Neuronal stem cell (in vitro differentiated cells): ENCODE measurements at regions not wholly inside any gene's neighbourhood (a gene's known extent, or its start where the extent isn't known, plus 50 kb on each side); places are given as distances from the start of the nearest gene placed in this dataset.

Experiments
- DNase-seq: peaks from one replicate; pipeline ENCODE4 v3.0.0-alpha.2; 2013; ENCODE audit warnings: low spot score
- H2AFZ ChIP-seq: one replicate; pipeline ENCODE4 v1.6.1; 2013; ENCODE audit warnings: mild to moderate bottlenecking, low read length, inconsistent platforms
- H2AK5ac ChIP-seq: 2 replicates; pipeline ENCODE4 v1.6.1; 2013; ENCODE audit warnings: low read depth, mild to moderate bottlenecking, inconsistent platforms, low read length, moderate library complexity, mixed read lengths
- H2BK120ac ChIP-seq: 2 replicates; pipeline ENCODE4 v1.6.1; 2013; ENCODE audit warnings: low read depth, mild to moderate bottlenecking, inconsistent platforms, low read length, moderate library complexity, mixed read lengths
- H2BK12ac ChIP-seq: one replicate; pipeline ENCODE4 v1.6.1; 2013; ENCODE audit warnings: low read length, inconsistent platforms
- H2BK15ac ChIP-seq: 2 replicates; pipeline ENCODE4 v1.6.1; 2013; ENCODE audit warnings: mild to moderate bottlenecking, low read length, inconsistent platforms, mixed read lengths
- H2BK5ac ChIP-seq: one replicate; pipeline ENCODE4 v1.6.1; 2013; ENCODE audit warnings: inconsistent platforms, mild to moderate bottlenecking, low read length, moderate library complexity
- H3K14ac ChIP-seq: one replicate; pipeline ENCODE4 v1.6.1; 2013; ENCODE audit warnings: low read length, inconsistent platforms
- H3K18ac ChIP-seq: 2 replicates; pipeline ENCODE4 v1.6.1; 2013; ENCODE audit warnings: low read length, inconsistent platforms
- H3K23ac ChIP-seq: 2 replicates; pipeline ENCODE4 v1.6.1; 2013; ENCODE audit warnings: low read depth, mild to moderate bottlenecking, mixed read lengths, low read length, inconsistent platforms; ENCODE audit not compliant: poor library complexity
- H3K27ac ChIP-seq: replicated peaks from 3 replicates; pipeline ENCODE4 v1.5.1; 2013; ENCODE audit warnings: low read length, inconsistent platforms
- H3K27me3 ChIP-seq, 3 experiments: 2 replicates each; pipeline ENCODE4 v1.6.1; 2013; ENCODE audit warnings: low read length in 3 of 3, mild to moderate bottlenecking in 2 of 3, inconsistent platforms in 1 of 3, low read depth in 1 of 3, mixed read lengths in 1 of 3, moderate library complexity in 1 of 3; ENCODE audit not compliant: control insufficient read depth in 3 of 3, insufficient read depth in 3 of 3
- H3K36me3 ChIP-seq, 2 donors: replicated peaks in 1 of 2; 2 replicates each; pipeline ENCODE4 v1.6.1; 2013; ENCODE audit warnings: low read length in 2 of 2; ENCODE audit not compliant: control insufficient read depth in 2 of 2, insufficient read depth in 2 of 2
- H3K4ac ChIP-seq: 2 replicates; pipeline ENCODE4 v1.6.1; 2013; ENCODE audit warnings: inconsistent platforms, mild to moderate bottlenecking, low read length, moderate library complexity
- H3K4me1 ChIP-seq, 2 donors: 1 replicate in 1 of 2; 2 replicates in 1 of 2; pipeline ENCODE4 v1.6.1; 2013; ENCODE audit warnings: low read length in 2 of 2, low read depth in 1 of 2; ENCODE audit not compliant: control insufficient read depth in 2 of 2, insufficient read depth in 1 of 2
- H3K4me2 ChIP-seq: one replicate; pipeline ENCODE4 v1.6.1; 2013; ENCODE audit warnings: mild to moderate bottlenecking, low read length, inconsistent platforms; ENCODE audit not compliant: insufficient read depth, poor library complexity, severe bottlenecking
- H3K4me3 ChIP-seq, 2 donors: 2 replicates each; pipeline ENCODE4 v1.5.1; 2013; ENCODE audit warnings: low read length in 2 of 2, mild to moderate bottlenecking in 2 of 2, inconsistent platforms in 1 of 2, moderate library complexity in 1 of 2
- H3K79me1 ChIP-seq: one replicate; pipeline ENCODE4 v1.6.1; 2013; ENCODE audit warnings: low read depth, mild to moderate bottlenecking, inconsistent platforms, low read length, moderate library complexity
- H3K9ac ChIP-seq: one replicate; pipeline ENCODE4 v1.6.1; 2013; ENCODE audit warnings: mild to moderate bottlenecking, low read depth, low read length, inconsistent platforms; ENCODE audit not compliant: poor library complexity
- H3K9me3 ChIP-seq, 2 donors: replicated peaks in 1 of 2; 2 replicates each; pipeline versions ENCODE3 to v1.6.1; 2013; ENCODE audit warnings: low read length in 2 of 2, mild to moderate bottlenecking in 2 of 2, inconsistent platforms in 1 of 2, low read depth in 1 of 2, mixed read lengths in 1 of 2, moderate library complexity in 1 of 2; ENCODE audit not compliant: control insufficient read depth in 2 of 2, insufficient read depth in 1 of 2
- H4K8ac ChIP-seq: one replicate; pipeline ENCODE4 v1.6.1; 2013; ENCODE audit warnings: low read depth, mild to moderate bottlenecking, inconsistent platforms, low read length, moderate library complexity
- H4K91ac ChIP-seq: one replicate; pipeline ENCODE4 v1.6.1; 2013; ENCODE audit warnings: low read length, low read depth, mild to moderate bottlenecking, inconsistent platforms; ENCODE audit not compliant: poor library complexity
- WGBS, 2 donors: extraction: QIAGEN DNeasy Blood & Tissue Kit; methylation state at CpG; one replicate each; pipeline ENCODE4 v1.1.7; 2013; ENCODE audit warnings: missing lambda C conversion rate in 2 of 2, mixed read lengths in 1 of 2; ENCODE audit not compliant: insufficient read length in 2 of 2, insufficient replicate concordance in 1 of 2; ENCODE audit errors: extremely low coverage in 2 of 2; 5-methylcytosine and 5-hydroxymethylcytosine counted together

DNA sequence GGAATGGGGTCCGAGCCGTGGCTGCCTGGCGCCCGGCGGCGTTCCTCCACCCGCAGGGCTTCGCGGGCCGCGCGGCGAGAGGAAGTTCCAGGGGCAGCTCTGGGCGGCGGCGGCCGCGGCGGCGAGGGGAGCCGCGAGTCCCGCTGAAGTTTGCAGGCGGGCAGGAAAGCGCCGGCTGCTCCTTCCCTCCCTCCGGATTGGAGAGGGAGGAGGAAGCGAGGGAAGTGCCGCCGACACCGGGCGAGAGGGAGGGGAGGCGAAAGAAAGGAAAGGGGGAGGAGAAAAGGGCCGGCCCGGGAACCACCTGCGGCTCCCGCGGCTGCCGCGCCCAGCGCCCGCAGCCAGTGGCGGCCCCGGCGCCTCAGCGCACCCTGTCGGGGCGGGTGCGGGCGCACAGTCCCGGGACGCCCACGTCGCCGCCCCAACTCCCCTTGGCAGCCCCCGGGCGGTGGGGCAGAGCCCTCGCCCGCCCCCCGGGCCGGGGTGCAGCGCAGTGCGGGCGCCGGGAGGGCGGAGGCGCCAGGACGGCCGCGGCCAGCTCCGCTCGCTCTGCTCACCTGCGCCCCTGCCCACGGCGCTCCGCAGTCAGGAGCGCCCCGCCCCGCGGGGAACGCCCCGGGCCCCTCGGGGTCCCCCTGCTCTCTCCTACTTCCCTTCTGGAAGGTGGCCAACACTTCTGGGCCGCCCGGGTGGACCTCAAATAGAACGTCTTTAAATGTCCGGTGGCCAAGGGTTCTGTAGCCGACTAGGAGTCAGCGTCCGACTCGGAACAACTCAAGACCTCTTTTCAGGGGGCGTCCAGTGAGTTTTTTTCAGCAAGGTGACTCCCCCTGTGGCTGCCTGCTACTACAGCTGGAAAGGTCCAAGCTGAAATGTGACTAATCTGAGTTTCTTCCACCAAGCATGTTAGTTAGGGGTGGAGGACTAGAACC, 80.3 kb upstream of the CCDC28A start:
- Histone ChIP-seq H3K4ac (no peak overlapping the region), H2BK120ac (no peak overlapping the region), H3K14ac (peak overlapping the region; percentile 99), H3K79me1 (no peaks in the 10 kb centered on the region), H2BK5ac (peak overlapping the region; percentile 94), H3K27me3 (peaks cover 0 to 12% (median 0%) of the 10 kb centered on the region in 3 experiments), H3K23ac (peak overlapping the region; percentile 95), H3K4me3 (peak overlapping the region; percentile 81 to 99), H3K4me2 (peak overlapping the region; percentile 94), H3K9me3 (peaks cover 0 to 7% of the 10 kb centered on the region in 2 donors), H4K91ac (peak overlapping the region; percentile 53), H2AK5ac (peak overlapping the region; percentile 94), H2AFZ (peak overlapping the region; percentile 99), H2BK15ac (peak overlapping the region; percentile 96), H2BK12ac (no peak overlapping the region), H3K36me3 (no peaks in the 10 kb centered on the region), H4K8ac (no peak overlapping the region), H3K27ac (peak overlapping the region; percentile 52), H3K9ac (peak overlapping the region; percentile 100), H3K4me1 (no peaks in the 10 kb centered on the region), H3K18ac (peak overlapping the region; percentile 99)
- DNase-seq, result peak; percentile 65
- no CpG with 5 or more reads among the region's 92 CpGs for WGBS, 2 donors

DNA sequence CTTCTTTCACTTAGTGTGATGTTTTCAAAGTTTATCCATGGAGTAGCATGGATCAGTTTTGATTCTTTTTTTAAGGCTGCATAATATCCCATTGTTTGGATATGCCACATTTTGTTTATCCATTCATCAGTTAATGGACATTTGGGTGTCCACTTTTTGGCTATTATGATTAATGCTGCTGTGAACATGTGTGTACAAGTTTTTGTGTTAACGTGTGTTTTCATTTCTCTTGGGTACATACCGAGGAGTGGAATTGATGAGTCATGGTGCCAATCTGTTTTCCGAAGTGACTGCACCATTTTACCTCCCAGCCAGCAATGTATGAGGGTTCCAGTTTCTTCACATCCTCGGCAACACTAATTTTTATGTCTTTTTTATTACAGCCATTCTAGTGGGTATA, 78.4 kb upstream of the CCDC28A start:
- Histone ChIP-seq H3K18ac (no peak overlapping the region), H2BK12ac (no peak overlapping the region), H2AK5ac (no peak overlapping the region), H3K4ac (no peak overlapping the region), H3K27ac (no peak overlapping the region), H3K14ac (no peak overlapping the region), H3K27me3 (peaks cover 0 to 12% (median 0%) of the 10 kb centered on the region in 3 experiments), H2BK5ac (no peak overlapping the region), H3K9ac (no peak overlapping the region), H3K4me3 (no peak overlapping the region), H4K8ac (no peak overlapping the region), H3K9me3 (peaks cover 0 to 7% of the 10 kb centered on the region in 2 donors), H2AFZ (no peak overlapping the region), H3K23ac (no peak overlapping the region), H4K91ac (no peak overlapping the region), H3K79me1 (no peaks in the 10 kb centered on the region), H2BK120ac (no peak overlapping the region), H2BK15ac (no peak overlapping the region), H3K4me1 (no peaks in the 10 kb centered on the region), H3K4me2 (no peak overlapping the region), H3K36me3 (no peaks in the 10 kb centered on the region)
- no CpG with 5 or more reads among the region's 4 CpGs for WGBS, 2 donors
- DNase-seq, result no peak

DNA sequence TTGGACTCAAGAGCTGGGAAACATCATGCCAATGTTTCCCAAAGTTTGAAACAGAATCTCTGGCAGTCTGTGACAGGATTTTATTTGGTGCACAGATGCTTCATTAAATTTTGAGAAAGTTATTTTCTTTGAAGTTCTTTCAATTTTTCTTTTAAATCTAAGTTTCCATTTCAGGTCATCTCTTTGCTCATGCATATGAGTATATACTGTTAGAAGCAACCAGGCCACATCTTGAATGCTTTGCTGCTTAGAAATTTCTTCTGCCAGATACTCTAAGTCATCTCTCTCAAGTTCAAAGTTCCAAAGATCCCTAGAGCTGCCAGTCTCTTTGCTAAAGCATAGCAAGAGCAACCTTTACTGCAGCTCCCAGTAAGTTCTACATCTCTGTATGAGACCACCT, 59.1 kb upstream of the CCDC28A start:
- Histone ChIP-seq H2BK15ac (no peak overlapping the region), H4K91ac (no peak overlapping the region), H3K4me2 (no peak overlapping the region), H2BK5ac (no peak overlapping the region), H2BK12ac (no peak overlapping the region), H2BK120ac (no peak overlapping the region), H3K4me1 (no peaks in the 10 kb centered on the region), H3K27ac (no peak overlapping the region), H4K8ac (no peak overlapping the region), H2AFZ (no peak overlapping the region), H3K4me3 (no peak overlapping the region), H3K23ac (no peak overlapping the region), H3K18ac (no peak overlapping the region), H2AK5ac (no peak overlapping the region), H3K9me3 (no peaks in the 10 kb centered on the region), H3K36me3 (no peaks in the 10 kb centered on the region), H3K14ac (no peak overlapping the region), H3K9ac (no peak overlapping the region), H3K4ac (no peak overlapping the region), H3K27me3 (no peaks in the 10 kb centered on the region), H3K79me1 (no peaks in the 10 kb centered on the region)
- no peak for DNase-seq

DNA sequence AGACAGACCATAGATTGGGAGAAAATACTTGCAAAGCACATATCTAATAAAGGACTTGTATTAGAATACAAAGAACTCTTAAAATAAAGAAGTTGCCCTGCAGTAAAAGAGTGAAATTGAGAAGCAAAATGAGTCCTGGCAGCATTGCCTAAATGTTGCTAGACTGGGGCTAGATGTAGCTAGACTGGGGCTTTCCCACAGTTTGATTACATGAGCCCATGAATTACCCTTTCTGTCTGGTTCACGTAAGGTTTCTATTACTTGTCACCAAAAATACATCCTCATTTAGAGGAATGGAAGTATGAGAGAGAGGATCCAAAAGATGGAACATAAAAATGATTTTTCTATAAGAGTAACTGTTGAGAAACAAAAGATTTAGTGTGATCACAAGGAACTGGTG, 57.6 kb upstream of the CCDC28A start:
- H4K91ac ChIP-seq, result no peak overlapping the region
- no peak overlapping the region for H4K8ac ChIP-seq
- H3K9me3 ChIP-seq, result no peaks in the 10 kb centered on the region
- no peaks in the 10 kb centered on the region for H3K36me3 ChIP-seq
- no peak overlapping the region for H3K14ac ChIP-seq
- H3K9ac ChIP-seq, result no peak overlapping the region
- H2BK15ac ChIP-seq, result no peak overlapping the region
- no peak overlapping the region for H2AFZ ChIP-seq
- H3K79me1 ChIP-seq, result no peaks in the 10 kb centered on the region
- no peak overlapping the region for H3K4me2 ChIP-seq
- no peaks in the 10 kb centered on the region for H3K27me3 ChIP-seq
- H2AK5ac ChIP-seq, result no peak overlapping the region
- no peak overlapping the region for H3K4me3 ChIP-seq
- H2BK12ac ChIP-seq, result no peak overlapping the region
- no peak overlapping the region for H3K27ac ChIP-seq
- no peak overlapping the region for H3K18ac ChIP-seq
- WGBS, 2 donors, result no CpG with 5 or more reads among the region's 1 CpG
- no peak for DNase-seq
- no peaks in the 10 kb centered on the region for H3K4me1 ChIP-seq
- no peak overlapping the region for H2BK5ac ChIP-seq
- no peak overlapping the region for H3K4ac ChIP-seq
- no peak overlapping the region for H3K23ac ChIP-seq
- H2BK120ac ChIP-seq, result no peak overlapping the region
